ENCODE measurements at regions not wholly inside any gene's neighbourhood (a gene's known extent, or its start where the extent isn't known, plus 50 kb on each side); places are given as distances from the start of the nearest gene placed in this dataset.
"Not testable (repeated sequence)": the region's sequence is repeated elsewhere in the genome, so short reads cannot be mapped to it uniquely, and the experiment has no call there.

DNA sequence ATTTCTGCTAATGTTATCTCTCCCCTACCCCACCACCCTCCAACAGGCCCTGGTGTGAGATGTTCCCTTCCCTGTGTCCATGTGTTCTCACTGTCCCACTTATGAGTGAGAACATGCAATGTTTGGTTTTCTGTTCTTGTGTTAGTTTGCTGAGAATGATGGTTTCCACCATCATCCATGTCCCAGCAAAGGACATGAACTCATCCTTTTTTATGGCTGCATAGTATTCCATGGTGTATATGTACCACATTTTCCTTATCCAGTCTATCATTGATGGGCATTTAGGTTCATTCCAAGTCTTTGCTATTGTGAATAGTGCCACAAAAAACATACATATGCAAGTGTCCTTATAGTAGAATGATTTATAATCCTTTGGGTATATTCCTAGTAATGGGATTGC, 104.5 kb downstream of the ZNF33B start:
- H3K27me3 ChIP-seq (ENCODE audit: control insufficient read depth, insufficient read depth, low read length); H3K79me1 ChIP-seq (ENCODE audit: low read depth in 1 of 2, low read length in 2 of 2); CTCF ChIA-PET; dilution Hi-C loops (cut with HindIII; ENCODE audit: low sequenced_read_pairs, unreplicated experiment); ATAC-seq (ENCODE audit: low read depth); H3K27ac ChIP-seq (ENCODE audit: insufficient read depth, low read length); H2BK5ac ChIP-seq (ENCODE audit: low read depth, low read length, poor library complexity, severe bottlenecking); H3K23ac ChIP-seq (ENCODE audit: low read depth, low read length); BruUV-seq (replicated peaks); H3K4me3 ChIP-seq (ENCODE audit: insufficient read depth, low read depth, low read length); H3K4me1 ChIP-seq (ENCODE audit: control insufficient read depth, insufficient read depth, low read length); DNase-seq; H3K56ac ChIP-seq (ENCODE audit: extremely low read depth, insufficient read depth, low read length); H2BK20ac ChIP-seq (ENCODE audit: low read depth, low read length); H3K4ac ChIP-seq (ENCODE audit: low read depth, low read length); H2BK15ac ChIP-seq (ENCODE audit: low read depth, low read length); H3K9me3 ChIP-seq (ENCODE audit: control insufficient read depth, insufficient read depth, low read length); H2AFZ ChIP-seq (replicated peaks; ENCODE audit: low read length, poor library complexity); H4K91ac ChIP-seq (ENCODE audit: insufficient read depth, low read depth, low read length); H3K9me1 ChIP-seq (ENCODE audit: insufficient read depth, low read length); H2BK120ac ChIP-seq (ENCODE audit: low read depth, low read length); H3K9ac ChIP-seq (ENCODE audit: low read depth, low read length); H3K18ac ChIP-seq (ENCODE audit: low read depth, low read length); H3K14ac ChIP-seq (replicated peaks; ENCODE audit: low read depth, low read length); POLR2A ChIA-PET (ENCODE audit: unreplicated experiment); H2AK5ac ChIP-seq (ENCODE audit: low read depth, low read length); H3K4me2 ChIP-seq (ENCODE audit: low read depth, low read length); in situ Hi-C loops (cut with MboI; ENCODE audit: low sequenced_read_pairs); H4K5ac ChIP-seq (ENCODE audit: low read depth, low read length); H2AK9ac ChIP-seq (replicated peaks; ENCODE audit: low read depth, low read length, poor library complexity); H4K20me1 ChIP-seq (ENCODE audit: insufficient read depth, low read length); H3K36me3 ChIP-seq (ENCODE audit: control insufficient read depth, insufficient read depth, low read length); intact Hi-C loops (cut with micrococcal nuclease); H4K8ac ChIP-seq (ENCODE audit: low read depth in 2 of 2, low read length in 2 of 2): not testable (repeated sequence)
